ENCODE measurements at regions not wholly inside any gene's neighbourhood (a gene's known extent, or its start where the extent isn't known, plus 50 kb on each side); places are given as distances from the start of the nearest gene placed in this dataset.

DNA sequence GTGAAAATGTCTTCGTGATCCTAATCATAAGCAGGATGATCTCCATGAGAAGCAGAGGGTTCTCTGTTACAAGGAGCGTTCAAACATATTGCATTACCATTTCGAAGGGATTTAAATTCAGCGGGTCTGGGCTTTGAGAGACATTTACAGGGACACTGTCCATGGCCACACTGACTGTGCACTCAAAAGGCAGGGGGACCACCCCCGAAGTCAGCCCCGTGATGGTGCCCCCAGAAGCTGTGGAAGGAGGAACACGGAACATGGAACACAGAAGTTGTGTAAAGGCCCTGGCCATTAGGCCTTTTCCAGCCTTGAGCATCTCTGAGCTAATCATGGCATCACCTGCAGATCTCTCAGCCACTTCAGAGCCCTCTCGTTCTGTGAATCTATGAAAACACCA is 268.4 kb upstream of the MYT1L start:
- peaks cover 7% of the 10 kb centered on the region for H3K9me3 Mint-ChIP-seq (ENCODE audit: low read depth)
- no peaks in the 10 kb centered on the region for H3K36me3 Mint-ChIP-seq (ENCODE audit: insufficient read depth)
- H3K27ac Mint-ChIP-seq = no peak overlapping the region
- DNase-seq (ENCODE audit: low spot score, unreplicated experiment) = no peak
- no peak overlapping the region for H3K4me3 Mint-ChIP-seq (ENCODE audit: low read depth)
- H3K4me1 Mint-ChIP-seq (ENCODE audit: low read depth) = no peaks in the 10 kb centered on the region
- TF ChIP-seq, protein P1, sequence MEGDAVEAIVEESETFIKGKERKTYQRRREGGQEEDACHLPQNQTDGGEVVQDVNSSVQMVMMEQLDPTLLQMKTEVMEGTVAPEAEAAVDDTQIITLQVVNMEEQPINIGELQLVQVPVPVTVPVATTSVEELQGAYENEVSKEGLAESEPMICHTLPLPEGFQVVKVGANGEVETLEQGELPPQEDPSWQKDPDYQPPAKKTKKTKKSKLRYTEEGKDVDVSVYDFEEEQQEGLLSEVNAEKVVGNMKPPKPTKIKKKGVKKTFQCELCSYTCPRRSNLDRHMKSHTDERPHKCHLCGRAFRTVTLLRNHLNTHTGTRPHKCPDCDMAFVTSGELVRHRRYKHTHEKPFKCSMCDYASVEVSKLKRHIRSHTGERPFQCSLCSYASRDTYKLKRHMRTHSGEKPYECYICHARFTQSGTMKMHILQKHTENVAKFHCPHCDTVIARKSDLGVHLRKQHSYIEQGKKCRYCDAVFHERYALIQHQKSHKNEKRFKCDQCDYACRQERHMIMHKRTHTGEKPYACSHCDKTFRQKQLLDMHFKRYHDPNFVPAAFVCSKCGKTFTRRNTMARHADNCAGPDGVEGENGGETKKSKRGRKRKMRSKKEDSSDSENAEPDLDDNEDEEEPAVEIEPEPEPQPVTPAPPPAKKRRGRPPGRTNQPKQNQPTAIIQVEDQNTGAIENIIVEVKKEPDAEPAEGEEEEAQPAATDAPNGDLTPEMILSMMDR (IDR thresholded peaks at IDR 0.05; ENCODE audit: unreplicated experiment) = no peak
- no peaks in the 10 kb centered on the region for H3K27me3 Mint-ChIP-seq

DNA sequence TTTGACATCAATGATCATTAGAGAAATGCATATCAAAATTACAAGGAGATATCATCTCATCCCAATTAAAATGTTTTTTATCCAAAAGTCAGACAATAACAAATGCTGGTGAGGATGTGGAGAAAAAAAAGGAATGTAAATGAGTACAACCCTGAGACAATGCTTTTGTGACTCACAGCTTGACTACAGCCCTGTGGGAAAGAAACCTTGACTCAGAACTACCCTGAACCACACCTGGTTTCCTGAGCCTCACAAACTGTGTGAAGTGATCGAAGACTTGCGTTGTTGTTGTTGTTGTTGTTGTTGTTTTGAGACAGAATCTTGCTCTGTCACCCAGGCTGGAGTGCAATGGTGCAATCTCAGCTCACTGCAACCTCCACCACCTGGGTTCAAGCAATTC is 266.6 kb upstream of the MYT1L start:
- H3K9me3 Mint-ChIP-seq (ENCODE audit: low read depth) = peaks cover 7% of the 10 kb centered on the region
- no peaks in the 10 kb centered on the region for H3K36me3 Mint-ChIP-seq (ENCODE audit: insufficient read depth)
- H3K27me3 Mint-ChIP-seq = no peaks in the 10 kb centered on the region
- H3K4me3 Mint-ChIP-seq (ENCODE audit: low read depth) = no peak overlapping the region
- no peak for DNase-seq (ENCODE audit: low spot score, unreplicated experiment)
- no peak overlapping the region for H3K27ac Mint-ChIP-seq
- TF ChIP-seq, protein P1 (IDR thresholded peaks at IDR 0.05; ENCODE audit: unreplicated experiment) = no peak
- H3K4me1 Mint-ChIP-seq (ENCODE audit: low read depth) = no peaks in the 10 kb centered on the region

DNA sequence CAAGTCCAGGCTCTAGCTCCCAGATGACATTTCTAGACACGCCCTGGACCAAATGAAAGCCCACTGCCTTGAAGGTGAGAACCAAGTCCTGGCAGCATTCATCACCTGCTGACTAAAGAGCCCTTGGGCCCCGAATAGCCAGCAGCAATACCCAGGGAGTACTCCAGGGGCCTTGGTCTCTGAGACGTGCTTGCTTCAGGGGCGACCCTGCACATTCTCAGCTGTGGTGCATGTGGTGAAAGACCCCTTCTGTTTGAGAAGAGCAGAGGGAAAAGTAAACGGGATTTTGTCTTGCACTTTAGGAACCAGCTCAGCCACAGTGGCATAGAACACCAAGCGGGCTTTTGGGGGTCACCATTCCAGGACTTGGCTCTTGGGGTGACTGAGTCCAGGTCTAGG is 260.5 kb upstream of the MYT1L start:
- Mint-ChIP-seq H3K4me1 (ENCODE audit: low read depth) (no peaks in the 10 kb centered on the region), H3K27ac (no peak overlapping the region), H3K27me3 (no peaks in the 10 kb centered on the region), H3K36me3 (ENCODE audit: insufficient read depth) (no peaks in the 10 kb centered on the region), H3K9me3 (ENCODE audit: low read depth) (peaks cover 4% of the 10 kb centered on the region), H3K4me3 (ENCODE audit: low read depth) (no peak overlapping the region)
- TF ChIP-seq, protein P1 (IDR thresholded peaks at IDR 0.05; ENCODE audit: unreplicated experiment) = no peak
- no peak for DNase-seq (ENCODE audit: low spot score, unreplicated experiment)

GRCh38 chr2:2590841-2591541 is 259.9 kb upstream of the MYT1L start:
- H3K4me1 Mint-ChIP-seq (ENCODE audit: low read depth) = no peaks in the 10 kb centered on the region
- H3K9me3 Mint-ChIP-seq (ENCODE audit: low read depth) = peaks cover 3% of the 10 kb centered on the region
- no peak overlapping the region for H3K4me3 Mint-ChIP-seq (ENCODE audit: low read depth)
- TF ChIP-seq, protein P1 (IDR thresholded peaks at IDR 0.05; ENCODE audit: unreplicated experiment) = no peak
- H3K27me3 Mint-ChIP-seq = no peaks in the 10 kb centered on the region
- DNase-seq (ENCODE audit: low spot score, unreplicated experiment) = no peak
- H3K36me3 Mint-ChIP-seq (ENCODE audit: insufficient read depth) = no peaks in the 10 kb centered on the region
- no peak overlapping the region for H3K27ac Mint-ChIP-seq

- DNase-seq (ENCODE audit: low spot score, unreplicated experiment) = no peak
- H3K4me1 Mint-ChIP-seq (ENCODE audit: low read depth) = no peaks in the 10 kb centered on the region
- TF ChIP-seq, protein P1 (IDR thresholded peaks at IDR 0.05; ENCODE audit: unreplicated experiment) = no peak
- no peak overlapping the region for H3K27ac Mint-ChIP-seq
- H3K9me3 Mint-ChIP-seq (ENCODE audit: low read depth) = no peaks in the 10 kb centered on the region
- H3K27me3 Mint-ChIP-seq = no peaks in the 10 kb centered on the region
- H3K4me3 Mint-ChIP-seq (ENCODE audit: low read depth) = no peak overlapping the region
- no peaks in the 10 kb centered on the region for H3K36me3 Mint-ChIP-seq (ENCODE audit: insufficient read depth)
These were observed 259.1 kb upstream of the MYT1L start for GRCh38 chr2:2590141-2590540.

All from progenitor cell of endocrine pancreas (in vitro differentiated cells).